MG63 (cell line): ENCODE measurements at regions not wholly inside any gene's neighbourhood (a gene's known extent, or its start where the extent isn't known, plus 50 kb on each side); places are given as distances from the start of the nearest gene placed in this dataset.
"Not testable (repeated sequence)": the region's sequence is repeated elsewhere in the genome, so short reads cannot be mapped to it uniquely, and the experiment has no call there.

ENCODE experiments used
- DNase-seq: peaks from one replicate; pipeline ENCODE4 v3.0.0-alpha.2; 2020
- H3K27me3 ChIP-seq: fragments of 250-450 bp; sonication (Bioruptor Pico); 2 replicates; pipeline ENCODE4 v1.5.1; 2020; ENCODE audit warnings: mild to moderate bottlenecking, moderate library complexity
- H3K36me3 ChIP-seq: fragments of 250-450 bp; sonication (Bioruptor Pico); 2 replicates; pipeline ENCODE4 v1.5.1; 2020; ENCODE audit warnings: mild to moderate bottlenecking, moderate library complexity
- H3K4me3 ChIP-seq: fragments of 250-450 bp; sonication (Bioruptor Pico); 2 replicates; pipeline ENCODE4 v1.5.1; 2020; ENCODE audit warnings: mild to moderate bottlenecking, moderate library complexity
- H3K9me3 ChIP-seq: fragments of 250-450 bp; sonication (Bioruptor Pico); 2 replicates; pipeline ENCODE4 v1.5.1; 2020; ENCODE audit warnings: mild to moderate bottlenecking, moderate library complexity

DNA sequence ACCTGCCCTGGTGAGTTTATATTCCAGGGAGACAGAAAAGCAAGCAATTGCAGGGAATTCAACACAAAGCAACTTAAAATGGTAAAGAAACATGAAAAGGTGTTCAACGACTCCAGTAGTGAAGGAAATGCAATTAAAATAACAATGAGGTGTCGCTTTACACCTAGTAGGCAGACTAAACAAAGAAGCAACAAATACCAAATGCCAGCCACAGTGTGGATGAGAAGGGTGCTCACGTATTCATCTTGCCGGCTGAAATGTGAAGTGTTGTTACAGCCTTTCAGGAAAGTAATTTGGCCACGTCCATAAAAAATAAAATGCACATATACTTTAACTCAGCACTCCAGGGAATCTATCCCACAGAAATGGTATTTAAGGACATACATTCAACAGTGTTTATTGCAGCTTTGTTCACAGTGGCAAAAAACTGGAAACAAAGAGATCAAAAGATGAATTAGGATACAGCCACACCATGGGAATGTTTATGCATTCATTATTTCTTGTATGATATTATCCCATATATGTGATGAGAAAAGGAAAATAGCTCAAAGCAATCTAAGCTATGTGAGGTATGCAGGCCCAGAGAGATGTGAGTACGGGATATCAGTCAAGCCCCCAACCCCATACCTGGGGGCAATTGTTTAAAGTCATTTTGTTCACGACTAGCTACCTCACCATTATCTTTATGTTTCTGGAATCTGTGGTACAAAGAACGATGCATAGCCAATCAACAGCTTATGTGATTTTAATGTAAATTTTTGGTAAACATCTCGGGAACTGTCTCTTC lies 266.0 kb upstream of the SOX4 start:
- Histone ChIP-seq H3K36me3 (no peaks in the 10 kb centered on the region), H3K27me3 (no peaks in the 10 kb centered on the region), H3K9me3 (no peaks in the 10 kb centered on the region), H3K4me3 (no peak overlapping the region)
- DNase-seq, result no peak

- Histone ChIP-seq H3K27me3 (no peaks in the 10 kb centered on the region), H3K36me3 (no peaks in the 10 kb centered on the region), H3K4me3 (no peak overlapping the region), H3K9me3 (no peaks in the 10 kb centered on the region)
- DNase-seq, result no peak
These were observed 262.3 kb upstream of the SOX4 start for GRCh38 chr6:21331235-21331634.

GRCh38 chr6:21332077-21332476 lies 261.5 kb upstream of the SOX4 start:
- H3K9me3 ChIP-seq, result no peaks in the 10 kb centered on the region
- H3K27me3 ChIP-seq, result no peaks in the 10 kb centered on the region
- no peaks in the 10 kb centered on the region for H3K36me3 ChIP-seq
- no peak overlapping the region for H3K4me3 ChIP-seq
- DNase-seq, result no peak

DNA sequence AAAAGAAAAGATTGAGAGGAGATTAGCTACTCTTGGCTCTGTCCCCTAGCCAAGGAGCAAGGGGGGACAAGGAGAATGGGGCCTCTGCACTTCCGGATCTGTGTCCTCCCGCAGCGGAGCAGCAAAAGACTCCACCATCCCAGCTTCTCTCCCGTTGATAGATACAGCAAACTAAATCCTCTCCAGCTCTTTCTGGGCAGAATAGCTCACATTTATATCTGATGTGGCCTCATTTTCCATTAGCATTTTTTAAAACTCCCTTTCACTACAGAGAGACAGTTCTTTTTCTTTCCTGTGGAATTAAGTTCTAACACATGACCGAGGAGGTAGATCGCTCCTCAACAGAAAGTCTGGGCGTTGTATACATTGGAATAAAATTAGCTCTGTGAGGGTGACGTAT lies 260.9 kb upstream of the SOX4 start:
- Histone ChIP-seq H3K4me3 (no peak overlapping the region), H3K36me3 (no peaks in the 10 kb centered on the region), H3K9me3 (no peaks in the 10 kb centered on the region), H3K27me3 (no peaks in the 10 kb centered on the region)
- DNase-seq, result no peak

GRCh38 chr6:21333715-21334114 lies 259.8 kb upstream of the SOX4 start:
- Histone ChIP-seq H3K4me3 (no peak overlapping the region), H3K36me3 (no peaks in the 10 kb centered on the region), H3K27me3 (no peaks in the 10 kb centered on the region), H3K9me3 (no peaks in the 10 kb centered on the region)
- no peak for DNase-seq

- Histone ChIP-seq H3K4me3 (no peak overlapping the region), H3K9me3 (no peaks in the 10 kb centered on the region), H3K36me3 (no peaks in the 10 kb centered on the region), H3K27me3 (no peaks in the 10 kb centered on the region)
- no peak for DNase-seq
These were observed 258.9 kb upstream of the SOX4 start for GRCh38 chr6:21334651-21335050.

DNA sequence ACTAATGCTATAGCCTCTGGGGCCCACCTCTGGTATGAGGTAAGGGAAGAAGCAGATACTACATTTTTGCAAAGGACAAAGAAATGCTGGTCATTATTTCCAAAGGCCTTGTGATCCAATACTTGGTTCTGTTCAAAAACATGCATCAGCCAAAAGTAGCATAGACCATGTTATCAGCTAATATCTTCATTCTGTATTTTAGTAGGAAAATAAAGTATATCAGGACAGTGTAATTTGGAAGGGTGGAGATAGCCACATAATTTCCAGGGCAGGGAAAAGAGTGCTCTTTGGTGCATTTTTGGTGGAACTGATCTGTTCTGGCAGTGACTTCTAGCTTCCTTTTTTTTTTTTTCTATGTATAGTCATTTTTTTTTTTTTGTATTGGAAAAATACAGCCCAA lies 258.0 kb upstream of the SOX4 start:
- no peak for DNase-seq
- Histone ChIP-seq H3K27me3 (no peaks in the 10 kb centered on the region), H3K36me3 (no peaks in the 10 kb centered on the region), H3K4me3 (no peak overlapping the region), H3K9me3 (no peaks in the 10 kb centered on the region)

DNA sequence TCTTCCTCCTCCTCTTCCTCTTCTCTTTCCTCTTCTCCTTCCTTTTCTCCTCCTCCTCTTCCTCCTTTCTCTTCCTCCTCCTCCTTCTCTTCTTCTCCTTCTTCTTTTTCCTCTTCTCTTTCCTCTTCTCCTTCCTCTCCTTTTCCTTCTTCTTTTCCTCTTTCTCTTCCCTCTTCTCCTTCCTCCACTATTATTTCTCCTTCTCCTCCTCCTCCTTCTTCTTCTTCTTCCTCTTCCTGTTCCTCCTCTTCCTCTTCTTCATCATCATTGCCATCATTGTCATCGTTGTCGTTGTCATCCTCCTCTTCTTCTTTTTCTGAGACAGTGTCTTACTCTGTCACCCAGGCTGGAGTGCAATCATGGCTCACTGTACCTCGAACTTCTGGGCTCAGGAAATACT lies 256.3 kb upstream of the SOX4 start:
- H3K36me3 ChIP-seq, result no peaks in the 10 kb centered on the region
- no peak for DNase-seq
- H3K9me3 ChIP-seq, result no peaks in the 10 kb centered on the region
- no peaks in the 10 kb centered on the region for H3K27me3 ChIP-seq
- no peak overlapping the region for H3K4me3 ChIP-seq

DNA sequence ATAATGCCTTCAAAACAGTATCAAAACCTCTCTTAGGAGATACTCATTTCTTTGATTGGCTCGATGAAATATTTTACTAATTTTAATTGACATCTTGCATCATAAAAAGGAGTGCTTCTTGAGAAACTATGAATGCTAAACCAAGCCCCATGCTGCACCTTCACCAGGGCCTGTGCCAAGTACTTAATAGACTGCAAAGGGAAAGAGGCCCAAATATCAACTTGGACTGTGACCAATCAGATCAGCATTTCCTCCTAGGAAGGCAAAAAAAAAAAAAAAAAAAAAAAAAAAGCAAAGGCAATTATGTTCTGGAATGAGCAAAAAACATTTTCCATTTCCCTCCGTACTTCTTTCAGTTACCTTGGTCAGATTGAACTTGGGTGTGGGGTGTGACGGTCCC lies 253.0 kb upstream of the SOX4 start:
- no peak for DNase-seq
- H3K36me3 ChIP-seq, result no peaks in the 10 kb centered on the region
- H3K27me3 ChIP-seq, result no peaks in the 10 kb centered on the region
- no peaks in the 10 kb centered on the region for H3K9me3 ChIP-seq
- H3K4me3 ChIP-seq, result no peak overlapping the region

DNA sequence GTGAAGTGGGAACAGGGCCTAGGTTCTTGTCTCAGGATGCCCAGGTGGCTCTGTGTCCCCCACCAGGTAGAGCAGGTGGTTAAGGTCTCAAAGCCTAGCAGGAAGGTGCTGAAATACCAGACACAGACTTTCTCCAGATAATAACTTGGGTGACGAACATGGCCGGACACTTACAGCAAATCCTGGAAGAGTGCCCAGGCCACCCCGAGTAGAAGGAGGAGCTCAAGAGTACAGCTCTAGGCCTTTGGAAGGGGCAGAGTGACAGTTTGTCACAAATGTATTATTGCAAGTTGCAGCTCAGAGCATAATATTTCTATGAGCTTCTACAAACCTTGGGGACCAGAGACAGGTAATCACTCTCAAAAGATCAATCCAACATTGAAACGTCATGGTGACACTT lies 251.6 kb upstream of the SOX4 start:
- Histone ChIP-seq H3K4me3 (no peak overlapping the region), H3K27me3 (no peaks in the 10 kb centered on the region), H3K36me3 (no peaks in the 10 kb centered on the region), H3K9me3 (no peaks in the 10 kb centered on the region)
- no peak for DNase-seq

- no peaks in the 10 kb centered on the region for H3K27me3 ChIP-seq
- H3K9me3 ChIP-seq, result no peaks in the 10 kb centered on the region
- no peaks in the 10 kb centered on the region for H3K36me3 ChIP-seq
- no peak overlapping the region for H3K4me3 ChIP-seq
- DNase-seq, result no peak
These were observed 251.1 kb upstream of the SOX4 start for GRCh38 chr6:21342501-21342900.

DNA sequence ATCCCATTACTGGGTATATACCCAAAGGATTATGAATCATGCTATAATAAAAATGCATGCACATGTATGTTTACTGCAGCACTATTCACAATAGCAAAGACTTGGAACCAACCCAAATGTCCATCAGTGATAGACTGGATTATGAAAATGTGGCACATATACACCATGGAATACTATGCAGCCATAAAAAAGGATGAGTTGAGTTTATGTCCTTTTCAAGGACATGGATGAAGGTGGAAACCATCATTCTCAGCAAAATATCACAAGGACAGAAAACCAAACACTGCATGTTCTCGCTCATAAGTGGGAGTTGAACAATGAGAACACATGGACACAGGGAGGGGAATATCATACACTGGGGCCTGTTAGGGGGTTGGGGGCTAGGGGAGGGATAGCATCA lies 247.8 kb upstream of the SOX4 start:
- not testable (repeated sequence) for H3K36me3 ChIP-seq, DNase-seq, H3K9me3 ChIP-seq, H3K27me3 ChIP-seq, H3K4me3 ChIP-seq

GRCh38 chr6:21348146-21348503 lies 245.4 kb upstream of the SOX4 start:
- Histone ChIP-seq H3K27me3 (no peaks in the 10 kb centered on the region), H3K36me3 (no peaks in the 10 kb centered on the region), H3K9me3 (no peaks in the 10 kb centered on the region), H3K4me3 (no peak overlapping the region)
- no peak for DNase-seq

GRCh38 chr6:21348504-21349195 lies 244.9 kb upstream of the SOX4 start:
- DNase-seq, result peak; percentile 67
- H3K4me3 ChIP-seq, result no peak overlapping the region

DNA sequence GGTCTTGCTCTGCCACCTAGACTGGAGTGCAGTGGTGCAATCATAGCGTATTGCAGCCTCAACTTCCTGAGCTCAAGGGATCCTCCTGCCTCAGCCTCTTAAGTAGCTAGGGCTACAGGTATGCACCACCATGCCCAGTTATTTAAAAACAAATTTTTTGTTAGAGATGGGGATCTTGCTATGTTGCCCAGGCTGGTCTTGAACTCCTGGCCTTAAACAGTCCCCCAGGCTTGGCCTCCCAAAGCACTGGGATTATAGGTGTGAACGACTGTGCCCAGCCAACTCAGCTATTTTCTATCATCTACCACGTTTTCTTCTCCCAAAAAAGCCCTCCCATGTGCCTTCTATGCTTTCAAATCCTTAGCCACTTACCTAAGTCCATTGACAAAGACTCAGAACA lies 243.7 kb upstream of the SOX4 start:
- Histone ChIP-seq H3K9me3 (no peaks in the 10 kb centered on the region), H3K4me3 (no peak overlapping the region), H3K27me3 (no peaks in the 10 kb centered on the region), H3K36me3 (no peaks in the 10 kb centered on the region)
- DNase-seq, result no peak

More at GRCh38 chr6:21348504-21349195, 244.9 kb upstream of the SOX4 start:
- Histone ChIP-seq H3K36me3 (no peaks in the 10 kb centered on the region), H3K27me3 (no peaks in the 10 kb centered on the region), H3K9me3 (no peaks in the 10 kb centered on the region)

GRCh38 chr6:21350926-21351325 lies 242.6 kb upstream of the SOX4 start:
- Histone ChIP-seq H3K27me3 (no peaks in the 10 kb centered on the region), H3K4me3 (no peak overlapping the region), H3K36me3 (no peaks in the 10 kb centered on the region), H3K9me3 (no peaks in the 10 kb centered on the region)
- no peak for DNase-seq

GRCh38 chr6:21352131-21352530 lies 241.4 kb upstream of the SOX4 start:
- Histone ChIP-seq H3K27me3 (no peaks in the 10 kb centered on the region), H3K36me3 (no peaks in the 10 kb centered on the region), H3K9me3 (no peaks in the 10 kb centered on the region), H3K4me3 (no peak overlapping the region)
- DNase-seq, result no peak

DNA sequence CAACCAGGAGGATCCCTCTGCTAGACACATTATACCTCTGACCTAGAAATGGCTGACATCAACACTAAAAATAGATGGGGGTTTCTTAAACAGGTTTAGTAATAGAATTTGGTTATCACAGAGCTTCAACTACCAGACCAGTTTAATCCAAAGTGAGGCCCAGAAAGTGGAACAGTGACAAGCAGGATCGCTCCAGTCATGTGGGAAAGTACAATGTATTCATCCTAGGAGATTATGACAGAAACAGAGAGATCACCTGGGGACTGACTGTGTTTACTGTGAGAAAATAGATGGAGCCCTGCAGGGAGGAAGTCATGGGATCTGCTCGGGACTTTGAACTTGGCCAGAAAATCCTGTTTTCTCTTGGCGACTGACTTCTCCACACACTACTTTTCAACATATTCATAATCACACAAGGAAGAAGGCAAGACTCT lies 238.7 kb upstream of the SOX4 start:
- no peaks in the 10 kb centered on the region for H3K36me3 ChIP-seq
- no peaks in the 10 kb centered on the region for H3K27me3 ChIP-seq
- DNase-seq, result no peak
- H3K4me3 ChIP-seq, result no peak overlapping the region
- no peaks in the 10 kb centered on the region for H3K9me3 ChIP-seq
